ENCODE measurements at regions not wholly inside any gene's neighbourhood (a gene's known extent, or its start where the extent isn't known, plus 50 kb on each side); places are given as distances from the start of the nearest gene placed in this dataset.

DNA sequence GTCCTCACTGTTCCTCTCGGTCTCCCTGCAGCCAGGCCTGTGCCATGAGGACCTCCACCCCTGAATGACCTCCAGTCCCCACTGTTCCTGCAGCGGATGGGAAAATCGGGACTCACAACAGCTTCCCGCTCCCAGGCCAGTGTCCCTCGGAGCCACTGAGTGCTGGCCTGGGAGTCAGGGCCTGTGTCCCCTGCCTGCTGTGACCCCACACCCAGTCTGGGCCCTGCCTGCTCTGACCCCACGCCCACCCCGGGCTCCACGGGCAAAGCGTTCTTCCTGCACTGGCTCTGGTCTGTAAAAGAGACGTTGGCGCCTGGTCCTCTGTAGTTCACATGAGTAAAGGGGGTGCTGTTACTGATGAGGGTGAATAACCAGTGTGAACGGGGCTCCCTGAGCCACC lies 73.0 kb upstream of the SHISAL1 start:
- DNase-seq (ENCODE audit: low read depth, low spot score) (no peak), FAIRE-seq (no peak)
- Histone ChIP-seq H3K9me1 (ENCODE audit: control insufficient read depth, extremely low read depth, insufficient read depth, low read length) (no peaks in the 10 kb centered on the region), H3K9me3 (ENCODE audit: control insufficient read depth, low read depth, low read length) (no peaks in the 10 kb centered on the region), H3K4me2 (ENCODE audit: control insufficient read depth, extremely low read depth, insufficient read depth, low read depth, low read length) (no peak overlapping the region), H3K4me3 (ENCODE audit: control insufficient read depth in 2 of 3, extremely low read depth in 1 of 3, insufficient read depth in 2 of 3, low read depth in 1 of 3, low read length in 3 of 3) (no peak overlapping the region), H3K36me3 (ENCODE audit: control insufficient read depth in 2 of 2, extremely low read depth in 1 of 2, insufficient read depth in 2 of 2, low read length in 2 of 2) (no peaks in the 10 kb centered on the region), H4K20me1 (ENCODE audit: control insufficient read depth, extremely low read depth, insufficient read depth, low read length) (no peaks in the 10 kb centered on the region), H3K79me2 (ENCODE audit: control insufficient read depth, insufficient read depth, low read length) (no peaks in the 10 kb centered on the region), H3K27ac (ENCODE audit: control insufficient read depth, insufficient read depth, low read length) (no peak overlapping the region), H3K4me1 (ENCODE audit: control insufficient read depth, extremely low read depth, insufficient read depth, low read length) (no peaks in the 10 kb centered on the region), H3K9ac (ENCODE audit: control insufficient read depth, extremely low read depth, insufficient read depth, low read length) (no peak overlapping the region), H2AFZ (ENCODE audit: control insufficient read depth, low read length) (no peak overlapping the region), H3K27me3 (ENCODE audit: control insufficient read depth, extremely low read depth, insufficient read depth, low read length) (peaks cover 29% of the 10 kb centered on the region)
- no peak for TF ChIP-seq EZH2 (IDR thresholded peaks at IDR 0.05; ENCODE audit: low read length)
- TF ChIP-seq, protein P1, sequence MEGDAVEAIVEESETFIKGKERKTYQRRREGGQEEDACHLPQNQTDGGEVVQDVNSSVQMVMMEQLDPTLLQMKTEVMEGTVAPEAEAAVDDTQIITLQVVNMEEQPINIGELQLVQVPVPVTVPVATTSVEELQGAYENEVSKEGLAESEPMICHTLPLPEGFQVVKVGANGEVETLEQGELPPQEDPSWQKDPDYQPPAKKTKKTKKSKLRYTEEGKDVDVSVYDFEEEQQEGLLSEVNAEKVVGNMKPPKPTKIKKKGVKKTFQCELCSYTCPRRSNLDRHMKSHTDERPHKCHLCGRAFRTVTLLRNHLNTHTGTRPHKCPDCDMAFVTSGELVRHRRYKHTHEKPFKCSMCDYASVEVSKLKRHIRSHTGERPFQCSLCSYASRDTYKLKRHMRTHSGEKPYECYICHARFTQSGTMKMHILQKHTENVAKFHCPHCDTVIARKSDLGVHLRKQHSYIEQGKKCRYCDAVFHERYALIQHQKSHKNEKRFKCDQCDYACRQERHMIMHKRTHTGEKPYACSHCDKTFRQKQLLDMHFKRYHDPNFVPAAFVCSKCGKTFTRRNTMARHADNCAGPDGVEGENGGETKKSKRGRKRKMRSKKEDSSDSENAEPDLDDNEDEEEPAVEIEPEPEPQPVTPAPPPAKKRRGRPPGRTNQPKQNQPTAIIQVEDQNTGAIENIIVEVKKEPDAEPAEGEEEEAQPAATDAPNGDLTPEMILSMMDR (optimal IDR thresholded peaks at IDR 0.05 in 1 of 3, IDR thresholded peaks at IDR 0.05 in 1 of 3, conservative IDR thresholded peaks at IDR 0.05 in 1 of 3; ENCODE audit: extremely low read depth in 1 of 3, insufficient read depth in 2 of 3, low read length in 3 of 3) = no peak
- dilution Hi-C loops (cut with MboI; ENCODE audit: extremely low pct_ligation_motif_present, low sequenced_read_pairs) = no loop called here

DNA sequence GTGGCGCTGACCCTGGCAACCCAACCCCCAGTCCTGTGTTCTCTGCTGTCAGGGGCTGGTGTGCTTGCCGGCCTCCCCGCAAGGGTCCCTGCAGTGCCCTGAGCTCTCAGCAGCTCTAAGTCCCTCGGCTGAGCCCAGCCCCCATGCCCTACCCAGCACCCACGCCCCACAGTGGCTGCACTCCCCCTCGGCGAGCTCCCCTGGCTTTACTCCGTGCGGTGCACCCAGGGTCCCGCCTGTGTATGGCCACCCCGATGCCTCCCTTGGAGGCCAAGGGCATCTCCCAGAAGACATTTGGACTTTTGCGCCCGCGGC lies 72.5 kb upstream of the SHISAL1 start:
- Histone ChIP-seq H3K27ac (ENCODE audit: control insufficient read depth, insufficient read depth, low read length) (no peak overlapping the region), H3K4me2 (ENCODE audit: control insufficient read depth, extremely low read depth, insufficient read depth, low read depth, low read length) (no peak overlapping the region), H2AFZ (ENCODE audit: control insufficient read depth, low read length) (no peak overlapping the region), H3K27me3 (ENCODE audit: control insufficient read depth, extremely low read depth, insufficient read depth, low read length) (peaks cover 29% of the 10 kb centered on the region), H3K9me3 (ENCODE audit: control insufficient read depth, low read depth, low read length) (no peaks in the 10 kb centered on the region), H3K79me2 (ENCODE audit: control insufficient read depth, insufficient read depth, low read length) (no peaks in the 10 kb centered on the region), H3K4me1 (ENCODE audit: control insufficient read depth, extremely low read depth, insufficient read depth, low read length) (no peaks in the 10 kb centered on the region), H4K20me1 (ENCODE audit: control insufficient read depth, extremely low read depth, insufficient read depth, low read length) (no peaks in the 10 kb centered on the region), H3K9me1 (ENCODE audit: control insufficient read depth, extremely low read depth, insufficient read depth, low read length) (no peaks in the 10 kb centered on the region), H3K36me3 (ENCODE audit: control insufficient read depth in 2 of 2, extremely low read depth in 1 of 2, insufficient read depth in 2 of 2, low read length in 2 of 2) (no peaks in the 10 kb centered on the region), H3K4me3 (ENCODE audit: control insufficient read depth in 2 of 3, extremely low read depth in 1 of 3, insufficient read depth in 2 of 3, low read depth in 1 of 3, low read length in 3 of 3) (no peak overlapping the region), H3K9ac (ENCODE audit: control insufficient read depth, extremely low read depth, insufficient read depth, low read length) (no peak overlapping the region)
- FAIRE-seq = no peak
- TF ChIP-seq EZH2 (IDR thresholded peaks at IDR 0.05; ENCODE audit: low read length) = no peak
- TF ChIP-seq, protein P1 (optimal IDR thresholded peaks at IDR 0.05 in 1 of 3, IDR thresholded peaks at IDR 0.05 in 1 of 3, conservative IDR thresholded peaks at IDR 0.05 in 1 of 3; ENCODE audit: extremely low read depth in 1 of 3, insufficient read depth in 2 of 3, low read length in 3 of 3) = no peak
- dilution Hi-C loops (cut with MboI; ENCODE audit: extremely low pct_ligation_motif_present, low sequenced_read_pairs) = no loop called here
- DNase-seq (ENCODE audit: low read depth, low spot score) = no peak
